ENCODE measurements at regions not wholly inside any gene's neighbourhood (a gene's known extent, or its start where the extent isn't known, plus 50 kb on each side); places are given as distances from the start of the nearest gene placed in this dataset.

- DNase-seq (ENCODE audit: low read depth) = no peak
Measured at GRCh38 chr10:3464760-3465405, 292.3 kb upstream of the PITRM1 start.

- DNase-seq (ENCODE audit: low read depth) = no peak
Measured at GRCh38 chr10:3460420-3461128, 288.0 kb upstream of the PITRM1 start.

- no peak for DNase-seq (ENCODE audit: low read depth)
Measured at GRCh38 chr10:3455385-3456334, 283.1 kb upstream of the PITRM1 start.

GRCh38 chr10:3452683-3453361, 280.2 kb upstream of the PITRM1 start:
- DNase-seq (ENCODE audit: low read depth) = peak; percentile 69

GRCh38 chr10:3452173-3452626, 279.6 kb upstream of the PITRM1 start:
- peak; percentile 69 for DNase-seq (ENCODE audit: low read depth)

- no peak for DNase-seq (ENCODE audit: low read depth)
Measured at GRCh38 chr10:3451516-3452172, 279.1 kb upstream of the PITRM1 start.

- no peak for DNase-seq (ENCODE audit: low read depth)
Measured at GRCh38 chr10:3446221-3446620, 273.6 kb upstream of the PITRM1 start.

- DNase-seq (ENCODE audit: low read depth) = no peak
Measured at GRCh38 chr10:3445648-3446047, 273.1 kb upstream of the PITRM1 start.

GRCh38 chr10:3442451-3442990, 269.9 kb upstream of the PITRM1 start:
- DNase-seq (ENCODE audit: low read depth) = no peak

GRCh38 chr10:3439183-3439582, 266.6 kb upstream of the PITRM1 start:
- DNase-seq (ENCODE audit: low read depth) = no peak

- no peak for DNase-seq (ENCODE audit: low read depth)
Measured at GRCh38 chr10:3438606-3439005, 266.0 kb upstream of the PITRM1 start.

- DNase-seq (ENCODE audit: low read depth) = no peak
Measured at GRCh38 chr10:3435671-3436070, 263.1 kb upstream of the PITRM1 start.

- no peak for DNase-seq (ENCODE audit: low read depth)
Measured at GRCh38 chr10:3433988-3434387, 261.4 kb upstream of the PITRM1 start.

GRCh38 chr10:3433131-3433530, 260.5 kb upstream of the PITRM1 start:
- DNase-seq (ENCODE audit: low read depth) = no peak

- no peak for DNase-seq (ENCODE audit: low read depth)
Measured at GRCh38 chr10:3432081-3432825, 259.7 kb upstream of the PITRM1 start.

GRCh38 chr10:3430501-3430900, 257.9 kb upstream of the PITRM1 start:
- no peak for DNase-seq (ENCODE audit: low read depth)

- no peak for DNase-seq (ENCODE audit: low read depth)
Measured at GRCh38 chr10:3429676-3430075, 257.1 kb upstream of the PITRM1 start.

- DNase-seq (ENCODE audit: low read depth) = no peak
Measured at GRCh38 chr10:3428826-3429225, 256.2 kb upstream of the PITRM1 start.

GRCh38 chr10:3427950-3428354, 255.4 kb upstream of the PITRM1 start:
- DNase-seq (ENCODE audit: low read depth) = no peak

- peak; percentile 45 for DNase-seq (ENCODE audit: low read depth)
Measured at GRCh38 chr10:3427347-3427746, 254.8 kb upstream of the PITRM1 start.
